Lower lobe of right lung (tissue), 2 donors: ENCODE measurements at regions not wholly inside any gene's neighbourhood (a gene's known extent, or its start where the extent isn't known, plus 50 kb on each side); places are given as distances from the start of the nearest gene placed in this dataset.

Source experiments
- ATAC-seq, 2 donors: fragments of 200-7000 bp; cut with Tn5 transposase; one replicate each; pipeline ENCODE4 v1.9.1; 2020 to 2022; ENCODE audit warnings: mild to moderate bottlenecking in 2 of 2, moderate library complexity in 2 of 2
- DNase-seq: peaks from one replicate; pipeline ENCODE4 v3.0.0-alpha.2; 2020
- H3K27ac ChIP-seq: fragments of 200-600 bp; one replicate; pipeline ENCODE4 v1.8.0; 2022
- H3K27me3 ChIP-seq: fragments of 200-600 bp; one replicate; pipeline ENCODE4 v1.8.0; 2022; ENCODE audit warnings: low read depth
- H3K36me3 ChIP-seq: fragments of 200-600 bp; one replicate; pipeline ENCODE4 v1.8.0; 2022; ENCODE audit warnings: mild to moderate bottlenecking
- H3K4me1 ChIP-seq: fragments of 200-600 bp; one replicate; pipeline ENCODE4 v1.8.0; 2022
- H3K4me3 ChIP-seq: fragments of 200-600 bp; one replicate; pipeline ENCODE4 v1.8.0; 2022; ENCODE audit warnings: mild to moderate bottlenecking
- H3K9me3 ChIP-seq: fragments of 200-600 bp; one replicate; pipeline ENCODE4 v1.8.0; 2022
- intact Hi-C: fragments of 100-400 bp; cut with DNase I; formaldehyde crosslinking; loops from one replicate; pipeline ENCODE4 v1.11.0; 2022
- TF ChIP-seq, protein P1 (sequence below): fragments of 200-600 bp; IDR thresholded peaks from one replicate; pipeline ENCODE4 v1.8.0; 2022; ENCODE audit warnings: antibody characterized with exemption, mild to moderate bottlenecking
- donor health status: DM: no; HTN: yes; CAD: no; lungs with severe emphysema.

DNA sequence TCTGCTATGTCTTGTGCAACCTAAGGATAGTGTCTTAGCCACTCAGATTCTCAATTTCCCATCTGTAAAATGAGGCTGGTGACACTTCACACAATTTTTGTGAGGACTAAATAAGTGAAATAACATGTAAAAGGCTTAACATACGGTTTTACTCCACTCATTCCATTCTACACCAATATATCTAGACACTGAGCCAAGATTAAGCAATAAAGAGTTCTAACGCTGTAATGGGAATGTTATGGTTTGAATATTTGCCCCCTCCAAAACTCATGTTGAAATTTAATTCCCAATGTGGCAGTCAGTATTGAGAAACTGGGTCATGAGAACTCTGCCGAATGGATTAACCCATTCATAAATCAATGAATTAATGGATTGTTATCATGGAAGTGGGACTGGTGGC lies 301.0 kb downstream of the HACE1 start:
- DNase-seq, result no peak
- no peak for ATAC-seq
- intact Hi-C loops, result no loop called here
- H3K4me1 ChIP-seq, result no peaks in the 10 kb centered on the region
- no peaks in the 10 kb centered on the region for H3K27me3 ChIP-seq
- H3K4me3 ChIP-seq, result no peak overlapping the region
- TF ChIP-seq, protein P1, sequence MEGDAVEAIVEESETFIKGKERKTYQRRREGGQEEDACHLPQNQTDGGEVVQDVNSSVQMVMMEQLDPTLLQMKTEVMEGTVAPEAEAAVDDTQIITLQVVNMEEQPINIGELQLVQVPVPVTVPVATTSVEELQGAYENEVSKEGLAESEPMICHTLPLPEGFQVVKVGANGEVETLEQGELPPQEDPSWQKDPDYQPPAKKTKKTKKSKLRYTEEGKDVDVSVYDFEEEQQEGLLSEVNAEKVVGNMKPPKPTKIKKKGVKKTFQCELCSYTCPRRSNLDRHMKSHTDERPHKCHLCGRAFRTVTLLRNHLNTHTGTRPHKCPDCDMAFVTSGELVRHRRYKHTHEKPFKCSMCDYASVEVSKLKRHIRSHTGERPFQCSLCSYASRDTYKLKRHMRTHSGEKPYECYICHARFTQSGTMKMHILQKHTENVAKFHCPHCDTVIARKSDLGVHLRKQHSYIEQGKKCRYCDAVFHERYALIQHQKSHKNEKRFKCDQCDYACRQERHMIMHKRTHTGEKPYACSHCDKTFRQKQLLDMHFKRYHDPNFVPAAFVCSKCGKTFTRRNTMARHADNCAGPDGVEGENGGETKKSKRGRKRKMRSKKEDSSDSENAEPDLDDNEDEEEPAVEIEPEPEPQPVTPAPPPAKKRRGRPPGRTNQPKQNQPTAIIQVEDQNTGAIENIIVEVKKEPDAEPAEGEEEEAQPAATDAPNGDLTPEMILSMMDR, result no peak
- H3K27ac ChIP-seq, result no peak overlapping the region
- no peaks in the 10 kb centered on the region for H3K36me3 ChIP-seq
- H3K9me3 ChIP-seq, result no peaks in the 10 kb centered on the region

DNA sequence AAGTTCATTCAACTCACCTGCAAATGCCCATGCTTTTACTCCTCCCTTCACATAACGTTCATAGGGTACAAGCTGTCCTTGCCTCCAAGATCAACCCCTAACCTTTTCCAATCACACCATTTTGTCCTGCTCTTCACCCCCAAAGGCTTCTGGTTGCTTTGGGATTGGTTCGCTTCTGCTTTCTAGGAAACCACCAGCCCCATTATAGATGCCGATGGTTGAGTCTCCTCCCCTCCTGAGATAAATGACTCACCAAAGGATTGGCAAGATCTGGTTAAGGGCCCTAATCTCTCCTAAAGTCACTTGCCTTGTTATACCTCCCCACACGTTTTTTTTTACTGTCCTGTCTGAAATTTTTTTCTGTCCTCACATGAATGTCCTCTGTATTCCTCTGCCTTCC lies 311.4 kb downstream of the HACE1 start:
- Histone ChIP-seq H3K27ac (no peak overlapping the region), H3K4me1 (no peaks in the 10 kb centered on the region), H3K4me3 (no peak overlapping the region), H3K9me3 (no peaks in the 10 kb centered on the region), H3K36me3 (no peaks in the 10 kb centered on the region), H3K27me3 (no peaks in the 10 kb centered on the region)
- intact Hi-C loops, result no loop called here
- DNase-seq (no peak), ATAC-seq (no peak)
- TF ChIP-seq, protein P1, result no peak

DNA sequence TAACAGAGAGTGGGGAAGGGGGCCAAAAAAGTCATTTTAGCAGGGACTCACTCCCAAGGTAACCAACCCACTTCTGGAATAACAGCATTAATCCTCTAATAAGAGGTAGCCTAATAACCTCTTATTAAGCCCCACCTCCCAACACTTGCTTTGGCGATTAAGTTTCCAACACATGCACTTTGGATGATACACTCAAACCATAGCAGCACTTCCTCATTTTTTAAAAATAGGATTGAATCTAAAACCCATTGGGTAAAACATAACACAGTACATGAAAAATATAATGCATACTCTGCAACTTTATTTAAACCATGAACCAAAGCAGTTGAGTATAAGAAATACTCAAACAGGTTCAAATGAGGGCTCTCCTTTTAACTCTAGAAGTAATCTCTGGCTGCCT lies 318.3 kb downstream of the HACE1 start:
- ATAC-seq, result no peak
- Histone ChIP-seq H3K4me1 (no peaks in the 10 kb centered on the region), H3K9me3 (no peaks in the 10 kb centered on the region), H3K27me3 (no peaks in the 10 kb centered on the region), H3K4me3 (no peak overlapping the region), H3K27ac (no peak overlapping the region), H3K36me3 (no peaks in the 10 kb centered on the region)
- TF ChIP-seq, protein P1, result no peak
- DNase-seq, result no peak
- intact Hi-C loops, result no loop called here

DNA sequence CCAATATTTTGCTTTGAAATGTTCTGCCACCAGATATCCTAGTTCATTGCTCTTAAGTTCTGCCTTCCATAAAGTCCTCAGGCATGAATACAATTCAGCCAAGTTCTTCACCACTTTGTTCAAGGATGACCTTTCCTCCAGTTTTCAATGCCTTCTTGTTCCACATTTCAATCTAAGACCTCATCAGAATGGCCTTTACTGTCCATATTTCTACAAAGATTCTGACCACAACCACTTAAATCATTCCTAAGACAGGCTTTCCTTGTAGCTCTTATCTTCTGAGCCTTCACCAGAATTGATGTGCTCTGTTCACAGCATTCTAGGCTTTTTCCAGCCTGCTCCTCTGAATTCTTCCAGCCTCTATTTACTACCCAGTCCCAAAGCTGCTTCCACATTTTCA lies 319.0 kb downstream of the HACE1 start:
- no peaks in the 10 kb centered on the region for H3K4me1 ChIP-seq
- ATAC-seq (no peak), DNase-seq (no peak)
- H3K36me3 ChIP-seq, result no peaks in the 10 kb centered on the region
- no peak overlapping the region for H3K27ac ChIP-seq
- no peaks in the 10 kb centered on the region for H3K9me3 ChIP-seq
- TF ChIP-seq, protein P1, result no peak
- intact Hi-C loops, result no loop called here
- H3K4me3 ChIP-seq, result no peak overlapping the region
- H3K27me3 ChIP-seq, result no peaks in the 10 kb centered on the region

DNA sequence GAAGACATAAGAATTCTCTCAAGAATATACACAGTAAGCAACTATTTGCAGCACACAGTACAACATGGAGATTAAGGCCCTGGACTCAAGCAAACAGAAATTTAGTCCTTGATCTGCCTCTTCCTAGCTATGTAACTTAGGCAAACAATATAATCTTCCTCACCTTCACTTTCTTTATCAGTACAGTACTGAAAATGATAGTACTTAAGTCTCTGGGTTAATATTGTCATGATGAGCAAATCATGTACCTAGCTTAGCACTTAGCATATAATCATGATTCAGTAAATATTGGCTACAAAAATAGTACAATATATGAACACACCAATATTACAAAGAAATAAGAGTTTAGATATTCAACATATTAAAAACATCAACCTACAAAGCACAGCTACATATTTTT lies 320.5 kb downstream of the HACE1 start:
- TF ChIP-seq, protein P1, result no peak
- H3K9me3 ChIP-seq, result no peaks in the 10 kb centered on the region
- ATAC-seq, result no peak

DNA sequence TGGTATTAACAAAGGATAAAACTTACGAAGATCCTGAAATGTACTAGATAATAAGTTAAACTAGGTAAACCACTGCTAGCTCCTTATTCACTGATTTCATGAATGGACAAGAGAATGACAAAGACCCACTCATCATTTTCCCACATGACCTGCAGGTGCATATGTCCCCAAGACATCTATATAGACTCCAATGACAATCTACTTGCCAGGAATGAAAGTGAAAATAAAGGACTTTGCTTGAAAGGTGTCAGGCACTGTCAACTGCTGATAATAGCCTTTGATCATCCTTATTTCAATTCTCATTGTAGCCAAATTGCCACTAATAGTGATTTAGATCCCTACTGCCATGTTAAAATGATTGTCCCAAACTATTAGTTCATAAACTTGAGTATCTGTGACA lies 321.8 kb downstream of the HACE1 start:
- H3K4me1 ChIP-seq, result no peaks in the 10 kb centered on the region
- H3K9me3 ChIP-seq, result no peaks in the 10 kb centered on the region
- no peak for DNase-seq
- no peak overlapping the region for H3K4me3 ChIP-seq
- intact Hi-C loops, result no loop called here
- no peak for ATAC-seq
- no peak overlapping the region for H3K27ac ChIP-seq
- no peaks in the 10 kb centered on the region for H3K27me3 ChIP-seq
- no peaks in the 10 kb centered on the region for H3K36me3 ChIP-seq
- TF ChIP-seq, protein P1, result no peak

More for the DNA sequence above, 320.5 kb downstream of the HACE1 start:
- Histone ChIP-seq H3K27me3 (no peaks in the 10 kb centered on the region), H3K36me3 (no peaks in the 10 kb centered on the region), H3K4me3 (no peak overlapping the region), H3K4me1 (no peaks in the 10 kb centered on the region), H3K27ac (no peak overlapping the region)
- intact Hi-C loops, result no loop called here
- no peak for DNase-seq
